GM20431 (cell line): ENCODE measurements at regions not wholly inside any gene's neighbourhood (a gene's known extent, or its start where the extent isn't known, plus 50 kb on each side); places are given as distances from the start of the nearest gene placed in this dataset.

Experiments
- in situ Hi-C: fragments of 300-500 bp; cut with MseI, MboI; formaldehyde crosslinking; loops from one replicate; pipeline ENCODE4 v1.15.0; 2020; ENCODE audit warnings: low sequenced_read_pairs; ENCODE audit not compliant: unreplicated experiment

DNA sequence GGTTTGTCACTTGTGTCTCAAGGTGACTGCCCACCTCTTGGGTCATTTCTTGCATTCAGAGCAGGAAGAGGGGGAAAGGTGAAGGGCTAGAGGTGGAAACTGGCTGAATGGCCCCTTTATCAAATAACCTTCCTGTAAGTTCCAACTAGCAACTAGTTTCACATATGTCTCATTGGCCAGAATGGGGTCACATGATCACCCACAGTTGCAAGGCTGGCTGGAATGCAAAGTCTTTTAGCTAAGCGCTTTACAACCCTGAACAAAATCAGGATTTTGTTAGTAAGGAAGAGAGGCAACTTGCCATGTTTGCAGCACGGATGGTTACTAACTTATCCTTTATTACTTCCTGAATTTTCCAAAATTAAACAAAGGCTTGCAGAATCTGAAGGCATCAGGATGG, 156.3 kb downstream of the EMX2 start:
- in situ Hi-C loops: no loop called here

DNA sequence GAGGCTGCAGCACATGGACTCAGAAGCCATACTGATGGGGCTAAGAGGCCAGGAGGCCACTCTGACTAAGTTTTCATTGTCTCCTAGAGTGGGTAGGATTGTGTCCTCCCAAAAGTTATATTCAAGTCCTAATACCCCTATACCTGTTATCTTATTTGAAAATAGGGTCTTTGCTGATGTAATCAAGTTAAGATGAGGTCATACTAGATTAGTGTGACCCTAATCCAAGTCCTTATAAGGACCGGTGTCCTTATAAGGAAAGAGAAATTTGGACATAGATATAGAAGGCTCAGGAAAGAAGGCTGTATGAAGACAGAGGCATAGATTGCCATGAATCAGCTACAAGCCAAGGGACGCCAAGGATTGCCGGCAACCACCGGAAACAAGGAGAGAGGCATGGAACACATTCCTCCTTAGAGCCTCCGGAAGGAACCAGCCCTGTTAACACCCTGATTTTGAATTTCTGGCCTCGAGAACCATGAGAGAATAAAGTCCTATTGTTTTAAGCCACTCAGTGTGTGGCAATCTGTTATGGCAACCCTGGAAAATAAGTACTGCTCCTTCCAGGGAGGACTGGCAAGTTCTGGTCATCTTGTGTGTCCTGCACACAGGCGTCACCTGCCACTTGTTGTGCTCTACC, 157.0 kb downstream of the EMX2 start:
- in situ Hi-C loops: no loop called here

DNA sequence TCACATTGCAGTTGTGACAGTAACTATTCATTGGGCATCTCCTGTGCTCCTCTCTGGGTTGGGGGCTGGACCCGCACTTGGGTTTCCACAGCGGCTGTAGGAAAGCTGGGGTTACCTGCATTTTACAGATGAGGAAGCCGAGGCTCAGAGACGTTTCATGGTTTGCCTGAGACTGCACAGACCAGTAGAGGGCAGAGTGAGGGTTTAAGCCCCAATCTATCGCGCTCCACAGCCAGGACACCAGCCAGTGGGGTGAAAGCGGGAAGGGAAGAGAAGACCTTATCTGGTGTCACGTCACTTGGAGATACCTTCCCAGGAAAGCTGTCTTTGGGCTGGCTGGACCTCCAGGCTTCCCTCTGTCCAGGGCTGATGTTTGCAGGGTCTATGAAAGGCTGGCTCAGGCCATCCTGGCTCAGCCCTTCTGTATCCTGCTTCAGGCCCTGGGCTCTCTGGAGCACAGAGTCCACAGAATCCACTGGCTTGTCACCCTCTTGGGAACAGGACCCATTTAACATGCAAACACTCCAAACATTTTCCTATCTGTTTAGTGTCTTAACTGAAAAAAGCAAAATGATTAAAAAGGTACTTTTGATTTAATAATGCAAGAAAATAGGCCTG, 167.7 kb downstream of the EMX2 start:
- in situ Hi-C loops: no loop called here

DNA sequence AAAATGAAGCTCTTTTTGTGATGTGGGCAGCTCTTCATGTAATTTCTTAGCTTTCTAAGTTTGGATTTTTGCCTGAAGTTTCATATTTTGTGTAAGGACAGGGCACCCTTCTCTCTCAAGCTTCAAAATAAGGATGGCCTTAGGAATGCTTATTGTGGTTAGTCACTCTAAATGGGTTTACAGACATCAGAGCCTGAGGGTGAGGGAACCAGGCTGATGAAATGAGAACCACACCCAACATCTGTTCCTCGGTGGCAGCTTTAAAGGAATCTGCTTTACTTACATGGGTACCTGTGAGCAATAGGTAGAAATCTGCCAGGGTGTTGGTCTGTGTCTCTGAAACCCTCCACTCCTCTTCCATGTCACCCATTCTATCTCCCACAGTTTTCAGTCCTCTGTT, 174.3 kb downstream of the EMX2 start:
- in situ Hi-C loops: no loop called here

DNA sequence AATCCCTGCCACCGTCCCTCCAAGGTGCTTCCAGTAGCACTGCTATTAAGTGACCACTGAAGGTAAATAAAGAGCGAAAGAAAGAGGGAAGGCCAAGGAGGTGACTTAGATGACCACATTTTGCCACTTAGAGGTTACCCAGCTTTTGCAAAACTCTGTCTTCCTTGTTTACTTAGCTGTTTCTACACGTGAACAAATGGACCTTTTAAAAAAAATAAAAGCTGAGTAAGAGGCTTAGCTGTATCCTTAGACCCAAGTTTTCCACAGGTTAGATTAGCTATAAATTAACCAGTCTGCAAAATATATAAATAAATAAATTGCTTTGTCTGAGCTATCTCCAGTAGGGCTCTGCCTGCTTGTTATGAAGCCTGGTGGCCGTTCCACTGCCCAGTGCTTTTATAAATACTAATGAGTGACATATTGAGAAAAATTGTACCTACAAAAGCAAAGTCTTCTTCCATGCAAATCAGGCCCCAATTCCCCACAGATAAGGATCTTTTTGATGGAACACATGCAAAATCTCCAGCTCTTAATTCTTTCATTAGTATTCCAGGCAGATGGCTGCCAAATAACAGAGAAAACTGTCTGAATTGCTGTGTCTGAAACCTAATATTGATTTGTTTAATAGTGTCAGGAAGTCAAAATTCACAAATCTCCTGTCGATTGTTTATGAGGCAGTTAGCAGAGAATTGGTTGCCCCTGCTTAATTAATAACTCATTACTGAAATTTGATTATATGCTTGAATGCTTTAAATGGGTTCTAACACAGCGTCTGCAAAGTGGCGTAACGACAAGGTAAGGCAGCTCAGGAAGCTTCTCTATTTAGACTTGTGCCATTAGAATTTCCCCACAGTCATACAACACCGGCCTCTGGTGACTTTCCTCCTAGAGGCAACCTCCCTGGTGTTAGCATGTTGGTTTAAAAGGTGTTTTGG, 176.7 kb downstream of the EMX2 start:
- in situ Hi-C loops: no loop called here

DNA sequence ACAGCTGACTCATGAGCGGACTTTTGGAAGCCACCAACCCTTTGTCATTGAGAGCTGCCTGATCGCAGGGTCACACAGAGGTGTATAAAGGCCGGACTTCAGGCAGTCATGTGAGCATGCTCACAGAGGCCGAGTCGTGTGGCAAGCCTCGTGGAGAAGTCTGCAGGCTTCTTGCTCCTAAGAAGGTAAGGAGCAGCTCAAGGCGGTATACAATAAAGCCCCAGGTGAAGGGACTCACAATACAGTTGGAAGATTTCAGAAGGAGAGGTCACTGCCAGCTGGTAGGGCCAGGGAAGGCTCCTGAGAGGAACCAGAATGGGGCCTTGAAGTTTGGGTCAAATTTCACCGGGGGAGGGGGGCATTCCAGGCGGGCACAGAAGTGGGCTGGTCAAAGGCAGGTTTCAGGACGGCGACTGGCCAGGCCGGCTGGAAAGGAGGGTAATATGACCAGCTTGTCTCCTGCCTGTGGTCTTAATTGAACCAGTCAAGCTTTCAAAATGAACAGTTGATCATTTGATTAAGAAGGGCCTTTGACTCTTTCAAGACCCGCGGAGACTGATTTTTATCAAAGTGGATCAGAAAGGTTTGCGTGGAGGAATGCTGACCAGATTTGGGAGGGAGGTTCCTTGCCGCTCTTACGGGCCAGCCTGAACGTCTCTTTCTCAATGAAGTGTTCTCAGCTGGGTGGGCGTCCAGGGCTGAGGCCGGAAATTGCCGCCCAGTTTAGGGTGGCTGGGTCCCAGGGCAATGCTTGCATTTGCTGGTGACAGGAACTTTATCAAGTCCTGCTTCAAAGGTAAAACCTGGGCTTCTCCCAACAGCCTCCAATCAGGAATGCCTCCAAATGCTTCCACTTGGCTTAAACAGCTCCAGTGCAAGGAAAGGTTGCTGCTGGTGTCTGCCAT, 178.6 kb downstream of the EMX2 start:
- in situ Hi-C loops: no loop called here

DNA sequence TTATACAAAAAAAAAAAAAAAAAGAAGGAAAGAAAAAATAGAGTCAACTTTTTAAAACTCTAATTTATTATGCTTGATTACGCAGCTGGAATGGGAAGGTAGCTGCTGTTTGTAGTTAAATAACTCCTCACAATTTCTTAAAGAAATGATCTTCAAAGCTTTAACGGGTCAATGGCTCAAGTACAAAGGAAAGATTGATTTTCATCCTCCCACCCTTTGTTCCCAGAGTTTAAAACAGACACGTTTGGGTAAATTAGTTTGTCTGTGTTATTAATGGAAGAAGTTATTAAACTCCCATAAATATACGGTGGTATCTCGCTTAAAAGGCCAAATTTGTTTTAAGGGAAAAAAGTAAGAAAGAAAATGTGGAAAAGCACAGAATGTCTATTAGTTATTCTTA, 179.3 kb downstream of the EMX2 start:
- in situ Hi-C loops: no loop called here

DNA sequence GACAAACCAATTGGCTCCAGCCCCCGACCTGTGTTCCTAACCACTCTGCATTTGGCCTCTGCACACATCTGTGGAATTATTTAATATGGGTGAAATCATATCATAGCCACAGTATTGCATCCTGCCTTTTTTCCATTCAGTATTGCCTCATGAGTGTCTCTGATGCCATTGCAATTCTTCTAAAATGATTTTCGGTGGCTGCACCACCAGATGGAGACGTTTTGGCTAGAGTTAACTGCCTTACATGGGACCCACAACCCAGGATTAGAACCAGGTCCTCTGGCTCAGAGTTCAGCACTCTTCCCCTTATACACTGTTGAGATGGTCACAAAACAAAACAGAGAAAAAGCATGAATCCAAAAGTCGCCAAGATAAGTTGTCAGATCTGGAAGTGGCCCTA, 180.8 kb downstream of the EMX2 start:
- in situ Hi-C loops: no loop called here

DNA sequence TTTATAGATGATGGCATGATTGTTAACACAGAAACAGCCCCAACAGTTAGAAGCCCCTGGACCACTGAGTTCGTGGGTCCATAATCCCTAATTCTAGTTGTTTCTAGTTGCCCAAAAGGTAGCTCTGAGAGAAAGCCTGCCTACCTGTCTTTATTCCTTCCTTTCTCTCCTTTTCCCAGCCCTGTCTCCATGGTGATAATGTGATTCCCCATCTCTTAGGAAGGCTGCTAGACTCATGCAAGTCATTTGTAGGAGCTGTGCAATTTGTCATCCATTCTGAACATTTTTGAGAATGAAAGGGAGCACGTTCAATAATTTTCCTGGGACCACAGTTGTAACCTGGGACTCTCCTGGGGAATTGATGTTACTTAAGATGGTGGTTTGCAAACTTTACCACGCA, 183.4 kb downstream of the EMX2 start:
- in situ Hi-C loops: loop anchor here (25.0 kb wide), 1 partner anchor 511 kb away; no protein-coding TSS in a partner anchor

DNA sequence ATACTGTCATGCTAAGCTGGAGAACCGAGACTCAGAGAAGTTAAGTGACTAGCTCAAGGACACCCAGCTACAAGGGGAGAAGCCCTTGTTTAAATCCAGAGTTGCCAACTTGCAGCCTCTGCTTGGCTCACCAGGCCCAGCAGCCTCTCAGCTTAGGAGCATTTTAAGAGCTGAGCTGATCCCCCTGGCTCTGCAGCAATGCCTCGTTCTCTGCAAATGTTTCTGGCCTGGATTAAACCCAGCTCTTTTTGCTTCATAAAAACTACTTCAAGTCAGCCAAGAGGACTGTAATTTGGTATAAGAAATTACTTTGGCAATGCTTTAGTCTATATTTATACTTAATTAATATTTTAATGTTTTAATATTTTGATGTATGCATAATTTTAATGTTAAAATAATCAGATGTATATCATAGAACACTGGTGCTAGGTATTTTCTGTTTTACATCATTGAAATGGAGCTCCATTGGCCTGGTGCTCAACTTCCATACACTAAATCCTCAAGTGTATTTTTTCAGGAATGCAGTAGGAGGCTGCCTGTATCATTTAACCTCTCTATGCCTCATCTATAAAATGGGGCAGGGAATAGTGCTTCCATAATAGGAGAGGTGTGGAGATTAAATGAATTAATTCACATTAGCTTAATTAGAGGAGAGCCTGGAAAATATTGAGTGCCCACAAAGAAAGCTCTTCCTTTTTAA, 184.2 kb downstream of the EMX2 start:
- in situ Hi-C loops: loop anchor here (25.0 kb wide), 1 partner anchor 511 kb away; no protein-coding TSS in a partner anchor

DNA sequence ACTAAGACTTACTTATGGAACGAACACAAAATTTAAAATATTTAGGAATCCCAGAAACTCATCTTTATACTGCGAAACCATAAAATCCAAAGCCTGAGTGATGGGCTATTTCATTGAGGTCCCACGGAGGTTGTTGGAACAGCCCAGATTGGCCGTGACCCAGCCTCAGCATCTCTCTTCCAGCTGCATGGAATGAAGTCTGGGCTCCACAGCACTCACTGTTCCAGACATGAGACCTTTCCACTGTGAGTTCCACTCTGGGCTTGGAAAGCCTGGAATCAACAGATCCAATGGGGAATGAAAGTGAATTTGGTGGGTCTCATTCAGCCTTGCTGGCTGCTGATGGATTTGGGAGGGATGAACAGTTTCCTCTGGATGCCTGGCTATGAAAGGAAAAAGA, 184.9 kb downstream of the EMX2 start:
- in situ Hi-C loops: loop anchor here (25.0 kb wide), 1 partner anchor 510 kb away; no protein-coding TSS in a partner anchor

DNA sequence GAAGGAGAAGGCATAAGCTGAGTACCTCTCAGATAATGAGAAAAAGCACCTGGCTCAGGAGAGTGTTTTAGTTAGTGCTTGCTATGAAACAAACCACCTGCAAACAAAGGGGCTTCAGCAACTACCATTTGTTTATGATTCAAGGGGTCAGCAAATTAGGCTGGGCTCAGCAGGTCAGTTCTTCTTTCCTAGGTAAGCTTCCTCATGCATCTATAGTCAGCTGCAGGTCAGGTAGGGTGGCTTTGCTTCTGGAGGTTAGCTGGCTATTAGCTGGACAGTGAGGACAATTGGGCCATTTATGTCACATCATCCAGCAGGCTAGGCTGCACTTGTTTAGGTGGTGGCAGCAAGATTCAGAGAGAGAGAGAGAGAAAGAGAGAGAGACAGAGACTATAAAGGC, 185.5 kb downstream of the EMX2 start:
- in situ Hi-C loops: loop anchor here (25.0 kb wide), 1 partner anchor 509 kb away; no protein-coding TSS in a partner anchor

DNA sequence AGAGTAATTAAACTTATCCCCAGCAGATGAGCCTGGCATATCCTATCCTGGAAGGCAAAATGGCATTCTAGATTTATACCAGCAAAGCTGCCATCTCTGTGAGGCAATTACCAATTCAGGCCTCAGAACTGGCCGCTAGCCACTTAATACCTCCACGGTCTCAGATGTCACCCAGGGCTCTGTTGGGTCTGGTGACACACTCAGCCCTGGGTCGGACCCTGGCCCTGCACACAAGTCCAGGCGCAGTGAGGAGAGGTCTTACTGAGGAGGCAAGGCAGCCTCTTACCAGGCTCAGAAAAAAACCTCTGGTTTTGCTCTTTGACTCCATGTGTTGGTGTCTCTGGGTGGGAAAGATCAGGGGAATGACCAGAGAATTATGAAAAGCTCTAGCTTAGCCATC, 186.6 kb downstream of the EMX2 start:
- in situ Hi-C loops: loop anchor here (25.0 kb wide), 1 partner anchor 508 kb away; no protein-coding TSS in a partner anchor

DNA sequence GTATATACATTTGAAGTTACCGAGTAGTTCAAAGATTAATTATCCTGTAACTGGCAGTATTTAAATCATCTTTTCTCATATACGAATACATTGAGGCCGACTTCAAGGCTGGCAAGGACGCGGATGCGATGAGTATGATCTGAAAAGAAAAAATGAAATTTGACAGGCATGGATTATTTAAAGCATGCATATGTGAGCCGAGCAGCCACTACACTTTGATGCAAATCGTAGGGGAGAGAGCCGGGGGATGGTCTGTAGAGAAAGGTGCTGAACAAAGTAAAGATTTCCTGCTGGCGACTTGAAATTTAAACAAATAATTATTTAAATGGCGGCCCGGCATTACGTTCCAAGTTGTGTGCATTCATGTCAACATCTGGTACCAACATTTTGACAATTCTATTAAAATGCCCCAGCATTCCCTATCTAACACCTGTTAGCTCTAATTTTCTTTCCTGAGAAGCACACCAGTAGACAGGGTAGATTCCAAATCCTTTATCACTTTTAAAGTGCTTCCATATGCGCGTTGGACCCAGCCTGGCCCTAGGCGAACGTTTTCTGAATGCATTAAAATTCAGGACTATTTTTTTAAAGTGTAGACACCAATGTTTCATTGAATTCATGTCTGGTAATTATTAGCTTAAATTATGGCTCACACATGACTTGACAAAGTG, 188.7 kb downstream of the EMX2 start:
- in situ Hi-C loops: loop anchor here (25.0 kb wide), 1 partner anchor 506 kb away; no protein-coding TSS in a partner anchor

DNA sequence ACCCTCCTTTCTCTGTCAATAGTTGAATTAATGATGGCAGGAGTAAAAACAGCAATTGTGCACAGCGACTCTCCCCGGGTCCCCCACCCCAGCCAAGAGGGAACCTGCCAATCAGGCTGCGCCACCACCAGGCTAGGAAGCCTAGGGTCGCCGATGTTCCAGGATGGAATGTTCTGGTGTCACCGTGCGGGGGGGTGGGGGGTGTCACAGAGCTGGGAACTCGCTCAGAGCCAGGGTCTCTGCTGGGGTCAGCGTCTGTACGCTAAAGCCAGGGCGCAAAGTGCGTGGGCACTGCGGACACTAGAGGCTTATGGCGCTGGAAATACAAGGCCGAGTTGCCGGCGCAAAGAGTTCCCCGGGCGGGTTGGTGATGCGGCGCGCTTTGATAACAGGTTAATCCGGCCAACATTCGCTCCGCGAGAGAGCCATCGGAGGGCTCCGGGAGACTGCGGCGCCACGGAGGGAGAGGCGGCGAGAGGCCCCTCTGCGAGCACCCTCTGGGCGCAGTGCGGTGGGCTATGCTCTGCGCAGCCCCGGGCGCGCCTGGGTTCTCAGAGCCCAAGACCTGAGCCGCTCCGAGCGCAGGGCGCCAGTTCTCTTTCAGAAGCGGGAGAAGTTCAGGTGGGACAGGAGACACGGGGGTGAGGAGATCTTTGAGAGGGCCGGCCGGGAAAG, 192.3 kb downstream of the EMX2 start:
- in situ Hi-C loops: loop anchor here (25.0 kb wide), 1 partner anchor 502 kb away; no protein-coding TSS in a partner anchor

DNA sequence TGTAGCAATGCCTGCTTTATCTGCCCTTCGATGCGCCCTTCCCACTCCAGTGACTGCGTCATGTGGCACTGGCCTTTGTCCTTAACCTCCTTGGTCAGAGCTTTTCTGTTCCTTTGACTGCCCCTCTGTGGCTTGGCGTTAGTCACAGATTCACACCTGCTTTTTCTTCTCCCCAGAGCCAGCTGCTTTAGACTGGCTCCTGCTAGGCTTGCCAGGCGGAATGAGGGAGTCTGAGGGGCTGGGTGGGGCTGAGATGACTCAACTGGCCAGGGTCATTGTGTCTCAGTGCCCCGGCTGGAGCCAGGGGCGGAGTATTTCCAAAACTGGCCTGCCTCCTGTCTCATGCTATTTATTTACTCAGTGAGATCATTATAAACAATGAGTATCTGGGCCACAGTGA, 194.1 kb downstream of the EMX2 start:
- in situ Hi-C loops: loop anchor here (25.0 kb wide), 1 partner anchor 501 kb away; no protein-coding TSS in a partner anchor

DNA sequence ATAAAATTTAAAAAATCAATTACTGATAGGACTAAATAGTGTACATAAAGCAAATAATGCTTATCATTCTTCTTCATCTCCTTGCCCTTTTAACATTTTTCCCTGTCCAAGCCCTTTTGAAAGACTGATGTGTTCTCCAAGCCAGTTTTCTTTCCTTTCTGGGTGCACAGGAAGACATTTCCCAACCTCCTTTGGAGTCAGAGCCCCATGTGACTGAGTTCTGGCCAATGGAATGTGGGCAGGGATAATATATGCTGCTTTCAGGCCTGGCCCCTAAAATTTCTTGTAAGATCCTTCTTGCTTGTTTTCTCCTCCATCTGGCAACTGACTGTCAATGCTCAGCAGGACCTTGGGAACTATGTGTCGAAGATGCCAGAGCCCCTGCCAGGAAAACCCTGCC, 197.5 kb downstream of the EMX2 start:
- in situ Hi-C loops: loop anchor here (25.0 kb wide), 1 partner anchor 497 kb away; no protein-coding TSS in a partner anchor
